ENCODE measurements at regions not wholly inside any gene's neighbourhood (a gene's known extent, or its start where the extent isn't known, plus 50 kb on each side); places are given as distances from the start of the nearest gene placed in this dataset.

DNA sequence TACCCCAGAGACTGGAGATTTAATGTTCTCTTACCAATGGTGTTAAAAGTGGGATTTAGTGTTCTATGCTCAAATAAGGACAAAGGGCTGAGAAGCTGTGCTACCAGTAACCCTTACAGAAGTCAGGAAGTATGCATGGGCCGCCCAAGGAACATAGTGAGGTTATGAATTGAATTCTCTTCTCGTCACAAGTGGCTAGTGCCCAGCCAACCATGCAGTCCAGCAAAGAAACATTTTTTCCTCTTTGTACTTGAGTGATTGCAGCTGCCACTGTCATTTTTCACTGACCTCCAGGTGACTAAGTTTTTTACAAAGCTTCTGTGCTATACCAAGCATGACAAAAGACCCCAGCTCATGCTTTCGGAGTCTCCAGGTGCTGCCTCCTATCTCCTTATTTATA, 110.6 kb upstream of the DCBLD2 start:
- TF ChIP-seq, protein P1, sequence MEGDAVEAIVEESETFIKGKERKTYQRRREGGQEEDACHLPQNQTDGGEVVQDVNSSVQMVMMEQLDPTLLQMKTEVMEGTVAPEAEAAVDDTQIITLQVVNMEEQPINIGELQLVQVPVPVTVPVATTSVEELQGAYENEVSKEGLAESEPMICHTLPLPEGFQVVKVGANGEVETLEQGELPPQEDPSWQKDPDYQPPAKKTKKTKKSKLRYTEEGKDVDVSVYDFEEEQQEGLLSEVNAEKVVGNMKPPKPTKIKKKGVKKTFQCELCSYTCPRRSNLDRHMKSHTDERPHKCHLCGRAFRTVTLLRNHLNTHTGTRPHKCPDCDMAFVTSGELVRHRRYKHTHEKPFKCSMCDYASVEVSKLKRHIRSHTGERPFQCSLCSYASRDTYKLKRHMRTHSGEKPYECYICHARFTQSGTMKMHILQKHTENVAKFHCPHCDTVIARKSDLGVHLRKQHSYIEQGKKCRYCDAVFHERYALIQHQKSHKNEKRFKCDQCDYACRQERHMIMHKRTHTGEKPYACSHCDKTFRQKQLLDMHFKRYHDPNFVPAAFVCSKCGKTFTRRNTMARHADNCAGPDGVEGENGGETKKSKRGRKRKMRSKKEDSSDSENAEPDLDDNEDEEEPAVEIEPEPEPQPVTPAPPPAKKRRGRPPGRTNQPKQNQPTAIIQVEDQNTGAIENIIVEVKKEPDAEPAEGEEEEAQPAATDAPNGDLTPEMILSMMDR (IDR thresholded peaks at IDR 0.05; ENCODE audit: low read length), result no peak
- no peak for TF ChIP-seq EZH2 (optimal IDR thresholded peaks at IDR 0.05; ENCODE audit: low read depth, low read length)
